K562 (cell line): ENCODE measurements at regions not wholly inside any gene's neighbourhood (a gene's known extent, or its start where the extent isn't known, plus 50 kb on each side); places are given as distances from the start of the nearest gene placed in this dataset.

Experiments
- ATAC-seq: fragments of 200-7000 bp; cut with Tn5 transposase; 3 replicates; pipeline ENCODE4 v1.9.1; 2020; ENCODE audit warnings: moderate library complexity
- BruUV-seq: library from RNA; stranded (reverse); fragments of 400-500 nt; replicated peaks from 2 replicates; lab custom pipeline; 2021; lab: Mats Ljungman, UMichigan
- CTCF ChIA-PET: fragments of 300-600 bp; formaldehyde crosslinking; extraction: SDS; loops from one replicate; lab custom pipeline; 2021; ENCODE audit warnings: low intra/inter-chr PET ratio; lab: Yijun Ruan, JAX
- POLR2A ChIA-PET: fragments of 300-600, 350-650 bp; sonication (Branson Sonifier 250); formaldehyde crosslinking; extraction: SDS; loops from one replicate; lab custom pipeline; 2021; ENCODE audit warnings: antibody characterized with exemption, inconsistent platforms; lab: Yijun Ruan, JAX
- DNase-seq, 4 experiments: peaks; one replicate each; pipeline versions ENCODE4 v3.0.0 to v3.0.0-alpha.2; 2011 to 2018; ENCODE audit warnings: low spot score in 3 of 4, mixed read lengths in 3 of 4; ENCODE audit errors: extremely low read depth in 1 of 4
- FAIRE-seq: peaks from 2 replicates; lab custom pipeline; 2011; peaks lifted over from hg19 to GRCh38; lab: Jason Lieb, UNC
- H2AFZ ChIP-seq: 2 replicates; pipeline ENCODE4 v1.6.0; 2011; ENCODE audit warnings: low read depth, low read length, control low read depth, inconsistent platforms
- H3K27ac ChIP-seq: fragments of 200-600 bp; 3 replicates; pipeline ENCODE4 v1.8.0; 2011; ENCODE audit warnings: low read depth, mild to moderate bottlenecking, control low read depth, inconsistent platforms, low read length, moderate library complexity, mixed read lengths; ENCODE audit errors: extremely low read depth
- H3K27me3 ChIP-seq, 2 experiments: fragments of 300-600 bp in 1 of 2; 2 replicates in 1 of 2; 3 replicates in 1 of 2; pipeline versions ENCODE4 v1.6.0 to v1.8.0; 2011; ENCODE audit warnings: inconsistent platforms in 2 of 2, low read length in 2 of 2, mild to moderate bottlenecking in 1 of 2, mixed read lengths in 1 of 2, moderate library complexity in 1 of 2; ENCODE audit not compliant: control insufficient read depth in 2 of 2, insufficient read depth in 2 of 2
- H3K36me3 ChIP-seq: fragments of 300-600 bp; 3 replicates; pipeline ENCODE4 v1.8.0; 2011; ENCODE audit warnings: mild to moderate bottlenecking, low read length, inconsistent platforms; ENCODE audit not compliant: control insufficient read depth, insufficient read depth
- H3K4me1 ChIP-seq, 2 experiments: fragments of 200-600 bp in 1 of 2; replicated peaks in 1 of 2; 2 replicates in 1 of 2; 3 replicates in 1 of 2; pipeline versions ENCODE4 v1.5.1 to v1.8.0; 2011; ENCODE audit warnings: inconsistent platforms in 2 of 2, low read length in 2 of 2, mild to moderate bottlenecking in 1 of 2, mixed read lengths in 1 of 2, moderate library complexity in 1 of 2; ENCODE audit not compliant: control insufficient read depth in 2 of 2, insufficient read depth in 2 of 2
- H3K4me2 ChIP-seq: 2 replicates; pipeline ENCODE4 v1.6.1; 2011; ENCODE audit warnings: low read length, control low read depth, inconsistent platforms, mixed read lengths; ENCODE audit not compliant: insufficient read depth
- H3K4me3 ChIP-seq: fragments of 200-600 bp; sonication (generic), shearing (Covaris generic); 2 replicates; pipeline ENCODE4 v1.5.1; 2016; ENCODE audit warnings: control low read depth, inconsistent platforms
- H3K79me2 ChIP-seq: fragments of 200-600 bp; 3 replicates; pipeline ENCODE4 v1.8.0; 2011; ENCODE audit warnings: low read length, inconsistent platforms; ENCODE audit not compliant: control insufficient read depth, insufficient read depth
- H3K9ac ChIP-seq, 2 experiments: 2 replicates each; pipeline versions ENCODE4 v1.6.0 to v1.6.1; 2011; ENCODE audit warnings: low read depth in 2 of 2, low read length in 2 of 2, control low read depth in 1 of 2, inconsistent platforms in 1 of 2, mild to moderate bottlenecking in 1 of 2, mixed read lengths in 1 of 2; ENCODE audit not compliant: insufficient read depth in 1 of 2
- H3K9me1 ChIP-seq: one replicate; pipeline ENCODE4 v1.6.0; 2011; ENCODE audit warnings: inconsistent platforms, mild to moderate bottlenecking, low read length, moderate library complexity; ENCODE audit not compliant: control insufficient read depth, insufficient read depth
- H3K9me3 ChIP-seq: replicated peaks from 2 replicates; pipeline ENCODE4 v1.5.1; 2011; ENCODE audit warnings: low read depth, low read length, inconsistent platforms; ENCODE audit not compliant: control insufficient read depth, insufficient read depth
- H4K20me1 ChIP-seq: replicated peaks from 2 replicates; pipeline ENCODE4 v1.6.1; 2011; ENCODE audit warnings: low read length, inconsistent platforms, mixed read lengths; ENCODE audit not compliant: control insufficient read depth, insufficient read depth
- ELF2 ChIP-seq: fragments of 250-450 bp; sonication (Bioruptor Pico); IDR thresholded peaks from 2 replicates; pipeline ENCODE4 v1.5.0; 2021; ENCODE audit warnings: mild to moderate bottlenecking
- PML ChIP-seq: IDR thresholded peaks from 2 replicates; pipeline ENCODE4 v1.6.1; 2012; ENCODE audit warnings: low read length, inconsistent platforms
- SUPT5H ChIP-seq: fragments of 450-650 bp; IDR thresholded peaks from 2 replicates; pipeline ENCODE4 v1.6.1; 2016
- TBL1XR1 ChIP-seq, 2 experiments: IDR thresholded peaks; 2 replicates each; pipeline ENCODE4 v1.6.1; 2012; ENCODE audit warnings: improper control_type of control experiment in 2 of 2, low read length in 2 of 2, mild to moderate bottlenecking in 1 of 2
- UBTF ChIP-seq, 2 experiments: IDR thresholded peaks; 2 replicates each; pipeline ENCODE4 v1.6.1; 2012; ENCODE audit warnings: improper control_type of control experiment in 2 of 2, low read depth in 2 of 2, low read length in 2 of 2, borderline replicate concordance in 1 of 2
- ZBTB33 ChIP-seq: sonication (generic); formaldehyde crosslinking; IDR thresholded peaks from 2 replicates; pipeline ENCODE4 v1.8.1; 2023; ENCODE audit warnings: mild to moderate bottlenecking, missing genetic modification reagents
- ZKSCAN3 ChIP-seq: fragments of 250-450 bp; sonication (Bioruptor Pico); IDR thresholded peaks from 2 replicates; pipeline ENCODE4 v1.4.0; 2020
- ZNF354B ChIP-seq: fragments of 250-450 bp; sonication (Bioruptor Pico); IDR thresholded peaks from 2 replicates; pipeline ENCODE4 v1.4.0; 2020
- WGBS: fragments of 100-300 bp; shearing (Covaris generic); methylation state at CpG from one replicate; pipeline ENCODE4 v1.1.6; 2016; ENCODE audit warnings: low coverage, mixed read lengths; ENCODE audit not compliant: insufficient coverage; ENCODE audit errors: missing lambda C conversion rate; 5-methylcytosine and 5-hydroxymethylcytosine counted together
- in situ Hi-C: fragments of 300-500 bp; cut with MboI; formaldehyde crosslinking; loops from 4 replicates; pipeline ENCODE4 v1.15.0; 2018; ENCODE audit warnings: inconsistent platforms, mixed read lengths
- intact Hi-C: fragments of 100-400 bp; cut with micrococcal nuclease; formaldehyde crosslinking; loops from 2 replicates; pipeline ENCODE4 v1.14.2; 2022

DNA sequence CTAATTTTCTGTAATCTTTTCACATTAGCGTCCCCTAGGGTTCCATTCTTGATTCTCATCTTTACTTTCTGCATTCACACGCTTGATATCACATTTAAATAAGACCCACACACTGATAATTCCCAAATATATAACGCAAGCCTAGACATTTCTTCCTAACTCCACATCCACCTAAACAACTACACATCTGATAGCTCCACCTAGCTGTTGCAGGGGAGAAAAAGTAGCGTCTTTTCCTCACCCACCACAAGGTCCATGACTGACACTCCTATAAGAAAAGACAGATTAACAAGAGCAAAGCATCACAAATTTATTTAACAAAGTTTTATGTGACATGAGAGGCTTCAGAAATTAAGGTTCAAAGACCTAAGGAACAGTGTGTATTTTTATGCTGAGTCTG, 862.2 kb upstream of the DDX18 start:
- Histone ChIP-seq H3K9me1 (no peaks in the 10 kb centered on the region), H3K9ac (no peak overlapping the region), H3K27ac (no peak overlapping the region), H2AFZ (no peak overlapping the region), H3K79me2 (no peaks in the 10 kb centered on the region), H3K4me2 (no peak overlapping the region), H3K9me3 (no peaks in the 10 kb centered on the region), H3K27me3 (no peaks in the 10 kb centered on the region), H3K4me1 (no peaks in the 10 kb centered on the region), H4K20me1 (no peaks in the 10 kb centered on the region), H3K4me3 (no peak overlapping the region), H3K36me3 (no peaks in the 10 kb centered on the region)
- CTCF ChIA-PET: no interaction called here
- FAIRE-seq: no peak
- in situ Hi-C loops (no loop called here), intact Hi-C loops (no loop called here)
- no peak for ATAC-seq
- 3% methylated on average over 4 of the region's 4 CpGs for WGBS
- TF ChIP-seq UBTF (IDR thresholded peaks at IDR 0.05; ENCODE audit: borderline replicate concordance in 1 of 2, low read depth in 2 of 2, low read length in 2 of 2) (no peak), ZNF354B (CRISPR knock-in tag) (no peak), TBL1XR1 (IDR thresholded peaks at IDR 0.05; ENCODE audit: low read length in 2 of 2) (no peak), PML (no peak), ELF2 (CRISPR knock-in tag) (no peak), ZBTB33 (CRISPR knock-in tag) (no peak), SUPT5H (no peak), ZKSCAN3 (CRISPR knock-in tag) (no peak)
- no TSS peak for BruUV-seq
- no peak for DNase-seq
- POLR2A ChIA-PET: no interaction called here
